ENCODE measurements at regions not wholly inside any gene's neighbourhood (a gene's known extent, or its start where the extent isn't known, plus 50 kb on each side); places are given as distances from the start of the nearest gene placed in this dataset.
"Not testable (repeated sequence)": the region's sequence is repeated elsewhere in the genome, so short reads cannot be mapped to it uniquely, and the experiment has no call there.

DNA sequence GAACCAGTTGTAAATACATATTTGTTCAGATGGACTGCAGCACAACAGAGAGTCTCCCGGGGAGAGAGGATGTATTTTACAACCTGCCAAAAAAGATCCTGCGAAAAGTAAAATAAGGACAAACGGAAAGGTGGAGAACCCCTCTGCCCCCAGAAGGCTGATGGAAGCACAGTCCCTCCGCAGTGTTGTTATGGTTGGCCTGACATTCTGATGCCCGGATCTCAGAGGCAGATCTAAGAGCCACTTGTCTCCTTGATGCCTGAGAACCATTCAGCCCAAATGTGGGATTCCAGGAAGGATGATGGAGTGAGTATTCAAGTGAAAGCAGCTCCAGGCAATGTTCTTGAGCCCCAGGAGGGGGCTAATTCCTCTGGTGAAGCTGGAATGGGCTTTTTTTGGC is 458.7 kb downstream of the ZNF536 start:
- H3K27me3 ChIP-seq, result no peaks in the 10 kb centered on the region

DNA sequence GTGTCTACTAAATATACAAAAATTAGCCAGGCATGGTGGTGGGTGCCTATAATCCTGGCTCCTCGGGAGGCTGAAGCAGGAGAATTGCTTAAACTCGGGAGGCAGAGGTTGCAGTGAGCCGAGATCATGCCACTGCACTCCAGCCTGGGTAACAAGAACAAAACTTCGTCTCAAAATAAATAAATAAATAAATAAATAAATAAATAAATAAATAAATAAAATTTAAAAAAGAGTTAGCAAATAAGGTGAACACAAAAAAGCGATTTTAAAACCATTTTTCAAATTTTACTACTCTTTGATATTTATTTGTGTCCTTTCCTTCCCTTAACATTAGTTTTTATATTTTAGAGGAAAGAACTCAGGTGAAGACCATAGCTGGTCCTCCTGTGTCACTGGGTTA is 453.3 kb downstream of the ZNF536 start:
- H3K4me3 ChIP-seq; ATAC-seq; H3K4me1 ChIP-seq; H3K36me3 ChIP-seq; H3K27me3 ChIP-seq; DNase-seq; intact Hi-C loops (cut with DNase I); H3K9me3 ChIP-seq; H3K27ac ChIP-seq: not testable (repeated sequence)

More for the DNA sequence above, 458.7 kb downstream of the ZNF536 start:
- Histone ChIP-seq H3K4me3 (no peak overlapping the region), H3K36me3 (no peaks in the 10 kb centered on the region), H3K9me3 (no peaks in the 10 kb centered on the region), H3K4me1 (no peaks in the 10 kb centered on the region), H3K27ac (no peak overlapping the region)
- intact Hi-C loops (cut with DNase I), result no loop called here
- TF ChIP-seq, protein P1, sequence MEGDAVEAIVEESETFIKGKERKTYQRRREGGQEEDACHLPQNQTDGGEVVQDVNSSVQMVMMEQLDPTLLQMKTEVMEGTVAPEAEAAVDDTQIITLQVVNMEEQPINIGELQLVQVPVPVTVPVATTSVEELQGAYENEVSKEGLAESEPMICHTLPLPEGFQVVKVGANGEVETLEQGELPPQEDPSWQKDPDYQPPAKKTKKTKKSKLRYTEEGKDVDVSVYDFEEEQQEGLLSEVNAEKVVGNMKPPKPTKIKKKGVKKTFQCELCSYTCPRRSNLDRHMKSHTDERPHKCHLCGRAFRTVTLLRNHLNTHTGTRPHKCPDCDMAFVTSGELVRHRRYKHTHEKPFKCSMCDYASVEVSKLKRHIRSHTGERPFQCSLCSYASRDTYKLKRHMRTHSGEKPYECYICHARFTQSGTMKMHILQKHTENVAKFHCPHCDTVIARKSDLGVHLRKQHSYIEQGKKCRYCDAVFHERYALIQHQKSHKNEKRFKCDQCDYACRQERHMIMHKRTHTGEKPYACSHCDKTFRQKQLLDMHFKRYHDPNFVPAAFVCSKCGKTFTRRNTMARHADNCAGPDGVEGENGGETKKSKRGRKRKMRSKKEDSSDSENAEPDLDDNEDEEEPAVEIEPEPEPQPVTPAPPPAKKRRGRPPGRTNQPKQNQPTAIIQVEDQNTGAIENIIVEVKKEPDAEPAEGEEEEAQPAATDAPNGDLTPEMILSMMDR (IDR thresholded peaks at IDR 0.05), result no peak
- no peak for ATAC-seq
- DNase-seq, result no peak

DNA sequence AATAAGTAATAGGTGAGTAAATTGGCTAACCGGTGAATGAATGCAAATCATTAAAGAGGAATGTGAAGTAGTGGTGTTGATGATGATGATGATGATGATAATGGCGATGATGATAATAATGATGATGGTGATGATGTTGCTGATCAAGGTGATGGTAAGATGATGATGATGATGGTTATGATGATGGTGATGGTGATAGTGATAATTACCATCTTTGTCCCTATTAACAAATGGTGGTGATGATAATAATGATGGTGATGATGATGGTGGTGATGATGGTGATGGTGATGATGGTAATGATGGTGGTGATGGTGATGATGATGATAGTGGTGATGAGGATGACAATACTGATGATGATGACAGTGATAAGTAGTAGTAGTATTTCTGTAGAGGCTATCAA is 452.6 kb downstream of the ZNF536 start:
- TF ChIP-seq, protein P1 (IDR thresholded peaks at IDR 0.05), result no peak
- no peak for DNase-seq
- Histone ChIP-seq H3K36me3 (no peaks in the 10 kb centered on the region), H3K4me3 (no peak overlapping the region), H3K9me3 (no peaks in the 10 kb centered on the region), H3K4me1 (no peaks in the 10 kb centered on the region), H3K27me3 (no peaks in the 10 kb centered on the region), H3K27ac (no peak overlapping the region)
- ATAC-seq, result no peak
- intact Hi-C loops (cut with DNase I), result no loop called here

DNA sequence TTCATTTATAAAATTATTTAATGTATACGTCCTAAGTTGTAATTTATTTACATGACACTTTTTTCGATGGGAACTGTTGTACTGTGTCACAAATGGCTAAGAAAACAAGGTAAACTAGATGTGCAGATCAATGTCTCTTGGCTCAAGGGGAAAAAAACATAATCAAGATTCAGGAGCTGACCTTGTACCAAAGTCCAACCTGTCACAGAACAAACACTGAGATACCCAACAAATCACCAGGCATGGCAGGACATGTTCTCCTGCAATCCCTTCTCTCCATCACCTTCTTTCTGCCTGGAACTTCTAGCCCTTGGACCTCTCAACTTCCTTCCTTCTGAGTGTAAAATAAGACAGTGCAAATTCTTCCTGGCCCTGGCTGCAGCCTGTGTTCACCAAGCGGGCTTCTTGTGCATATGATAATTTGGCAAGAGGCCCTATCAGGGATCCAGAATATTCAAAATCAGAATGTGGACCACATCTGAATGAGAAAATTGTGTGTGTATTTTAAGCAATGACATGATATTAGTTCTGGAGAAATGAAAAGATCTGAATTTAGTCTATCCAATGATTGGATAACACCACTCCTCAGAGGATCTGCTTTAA is 445.9 kb downstream of the ZNF536 start:
- Histone ChIP-seq H3K27me3 (peaks cover 6% of the 10 kb centered on the region), H3K27ac (no peak overlapping the region), H3K9me3 (no peaks in the 10 kb centered on the region), H3K36me3 (no peaks in the 10 kb centered on the region), H3K4me3 (no peak overlapping the region), H3K4me1 (no peaks in the 10 kb centered on the region)
- TF ChIP-seq, protein P1 (IDR thresholded peaks at IDR 0.05), result no peak
- DNase-seq (no peak), ATAC-seq (no peak)
- intact Hi-C loops (cut with DNase I), result no loop called here

DNA sequence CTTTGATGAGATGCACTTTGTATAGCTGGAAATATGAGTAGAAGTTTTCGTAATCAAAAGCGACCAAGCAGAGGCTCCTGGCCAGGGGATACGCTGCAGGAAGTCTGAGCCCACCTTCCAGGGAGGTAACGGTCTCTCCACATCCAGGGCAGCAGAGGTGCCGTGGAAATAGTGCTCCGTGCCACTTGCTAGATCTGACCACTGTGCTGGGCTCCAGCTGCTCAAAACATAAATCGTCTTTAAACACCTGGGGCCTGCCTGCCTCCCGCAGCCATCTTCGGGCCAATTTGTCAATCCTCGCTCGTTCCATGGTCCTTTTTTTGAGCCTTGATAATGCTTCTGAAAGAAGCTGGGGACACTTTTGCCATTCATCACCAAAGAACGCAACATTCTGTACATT is 445.0 kb downstream of the ZNF536 start:
- no peak overlapping the region for H3K4me3 ChIP-seq
- ATAC-seq (no peak), DNase-seq (no peak)
- H3K9me3 ChIP-seq, result no peaks in the 10 kb centered on the region
- TF ChIP-seq, protein P1 (IDR thresholded peaks at IDR 0.05), result no peak
- peaks cover 6% of the 10 kb centered on the region for H3K27me3 ChIP-seq
- no peaks in the 10 kb centered on the region for H3K4me1 ChIP-seq
- intact Hi-C loops (cut with DNase I), result no loop called here
- no peak overlapping the region for H3K27ac ChIP-seq
- no peaks in the 10 kb centered on the region for H3K36me3 ChIP-seq

DNA sequence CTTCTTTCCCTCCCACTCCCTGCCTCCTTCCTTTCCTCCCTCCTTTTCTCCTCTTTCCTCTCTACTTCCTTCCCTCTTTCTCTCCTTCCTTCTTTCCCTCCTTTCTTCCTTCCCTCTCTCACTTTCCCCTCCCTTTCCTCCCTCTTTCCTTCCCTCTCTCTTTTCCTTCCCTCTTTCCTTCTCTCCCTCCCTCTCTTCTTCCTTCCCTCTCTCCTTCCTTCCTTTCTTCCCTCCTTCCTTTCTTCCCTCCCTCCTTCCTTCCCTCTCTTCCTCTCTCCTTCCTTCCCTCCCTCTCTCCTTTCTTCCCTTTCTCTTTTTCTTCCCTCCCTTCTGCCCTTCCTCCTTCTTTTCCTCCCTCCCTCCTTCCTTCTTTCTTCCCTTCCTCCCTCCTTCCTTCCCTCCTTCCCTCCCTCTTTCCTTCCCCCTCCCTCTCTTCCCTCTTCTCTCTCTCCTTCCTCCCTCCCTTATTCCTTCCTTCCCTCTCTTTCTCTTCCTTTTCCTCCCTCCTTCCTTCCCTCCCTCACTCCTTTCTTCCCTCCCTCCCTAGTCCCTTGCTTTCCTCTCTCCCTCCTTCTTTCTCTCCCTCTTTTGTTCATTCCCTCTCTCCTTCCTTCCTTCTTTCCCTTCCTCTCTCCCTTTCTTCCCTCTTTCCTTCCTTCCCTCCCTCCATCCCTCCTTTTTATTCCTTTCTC is 443.9 kb downstream of the ZNF536 start:
- no peak for DNase-seq
- Histone ChIP-seq H3K4me1 (no peaks in the 10 kb centered on the region), H3K9me3 (no peaks in the 10 kb centered on the region), H3K27ac (no peak overlapping the region), H3K36me3 (no peaks in the 10 kb centered on the region), H3K4me3 (no peak overlapping the region), H3K27me3 (peaks cover 6% of the 10 kb centered on the region)
- no peak for ATAC-seq
- intact Hi-C loops (cut with DNase I), result no loop called here
- TF ChIP-seq, protein P1 (IDR thresholded peaks at IDR 0.05), result no peak
